ENCODE measurements at regions not wholly inside any gene's neighbourhood (a gene's known extent, or its start where the extent isn't known, plus 50 kb on each side); places are given as distances from the start of the nearest gene placed in this dataset.

GRCh38 chr2:126981476-126981875 lies 82.8 kb downstream of the TEX51 start (continued):
- no peak for TF ChIP-seq ZNF37A (tag by site-specific recombination; IDR thresholded peaks at IDR 0.05)
- TF ChIP-seq FEZF1 (tag by site-specific recombination; IDR thresholded peaks at IDR 0.05) = no peak

GRCh38 chr2:126982935-126983334 lies 84.2 kb downstream of the TEX51 start:
- no peaks in the 10 kb centered on the region for H3K36me3 ChIP-seq (ENCODE audit: control insufficient read depth in 2 of 2, insufficient read depth in 1 of 2, low read length in 2 of 2)
- no peak for TF ChIP-seq ZBTB11 (tag by site-specific recombination; conservative IDR thresholded peaks at IDR 0.05; ENCODE audit: low read depth)
- TF ChIP-seq ZNF221 (tag by site-specific recombination; IDR thresholded peaks at IDR 0.05; ENCODE audit: borderline replicate concordance) = no peak
- no peak for TF ChIP-seq IKZF3 (tag by site-specific recombination; IDR thresholded peaks at IDR 0.05)
- TF ChIP-seq ZNF335 (tag by site-specific recombination; conservative IDR thresholded peaks at IDR 0.05) = no peak
- TF ChIP-seq PRDM10 (tag by site-specific recombination; IDR thresholded peaks at IDR 0.05) = no peak
- no peak for TF ChIP-seq ZNF48 (tag by site-specific recombination; IDR thresholded peaks at IDR 0.05)
- TF ChIP-seq ZBTB10 (tag by site-specific recombination; IDR thresholded peaks at IDR 0.05) = no peak
- no peak for TF ChIP-seq AEBP2 (tag by site-specific recombination; IDR thresholded peaks at IDR 0.05; ENCODE audit: borderline replicate concordance)
- TF ChIP-seq ZNF660 (tag by site-specific recombination; IDR thresholded peaks at IDR 0.05) = no peak
- no peak for TF ChIP-seq KLF10 (tag by site-specific recombination; IDR thresholded peaks at IDR 0.05)
- no peak for TF ChIP-seq ZNF513 (tag by site-specific recombination; IDR thresholded peaks at IDR 0.05)
- TF ChIP-seq MEIS1 (CRISPR knock-in tag; IDR thresholded peaks at IDR 0.05; ENCODE audit: borderline replicate concordance) = no peak
- no peak for TF ChIP-seq ZNF645 (tag by site-specific recombination; IDR thresholded peaks at IDR 0.05)
- TF ChIP-seq BCL11B (tag by site-specific recombination; IDR thresholded peaks at IDR 0.05; ENCODE audit: low read depth) = no peak
- no peak for TF ChIP-seq ZNF791 (tag by site-specific recombination; IDR thresholded peaks at IDR 0.05)
- TF ChIP-seq ZBTB7A (tag by site-specific recombination; IDR thresholded peaks at IDR 0.05; ENCODE audit: low read depth) = no peak
- H3K27ac ChIP-seq (ENCODE audit: extremely low read depth, low read depth, low read length) = no peak overlapping the region
- H3K4me3 ChIP-seq (ENCODE audit: low read depth, low read length) = no peak overlapping the region
- H3K4me1 ChIP-seq (ENCODE audit: control insufficient read depth, insufficient read depth, low read length) = no peaks in the 10 kb centered on the region
- H3K9me3 ChIP-seq (ENCODE audit: control insufficient read depth, insufficient read depth, low read depth, low read length) = no peaks in the 10 kb centered on the region
- POLR2A ChIA-PET = no interaction called here
- CTCF ChIA-PET = interaction anchor here (1.8 kb wide), 1 partner anchor 11 kb away, joined by 5 read pairs; no protein-coding TSS in a partner anchor
